ENCODE measurements at regions not wholly inside any gene's neighbourhood (a gene's known extent, or its start where the extent isn't known, plus 50 kb on each side); places are given as distances from the start of the nearest gene placed in this dataset.

GRCh38 chr11:127559978-127560377, 559.4 kb upstream of the KIRREL3 start:
- TF ChIP-seq CTCF (IDR thresholded peaks at IDR 0.05) (no peak), NRF1 (IDR thresholded peaks at IDR 0.05; ENCODE audit: low read depth, low read length) (no peak), TAF1 (IDR thresholded peaks at IDR 0.05; ENCODE audit: borderline replicate concordance, low read depth, low read length) (no peak), CHD2 (IDR thresholded peaks at IDR 0.05; ENCODE audit: low read length, partially characterized antibody) (no peak), EZH2phosphoT487 (IDR thresholded peaks at IDR 0.05; ENCODE audit: borderline replicate concordance, low read depth) (no peak), POLR2AphosphoS5 (IDR thresholded peaks at IDR 0.05; ENCODE audit: low read depth, low read length) (no peak), RFX5 (IDR thresholded peaks at IDR 0.05; ENCODE audit: low read length) (no peak), EP300 (IDR thresholded peaks at IDR 0.05; ENCODE audit: borderline replicate concordance in 1 of 2, low read depth in 1 of 2, low read length in 1 of 2) (no peak), RAD21 (IDR thresholded peaks at IDR 0.05; ENCODE audit: low read length) (no peak), RCOR1 (IDR thresholded peaks at IDR 0.05; ENCODE audit: low read length) (no peak)
- TF ChIP-seq, protein P1, sequence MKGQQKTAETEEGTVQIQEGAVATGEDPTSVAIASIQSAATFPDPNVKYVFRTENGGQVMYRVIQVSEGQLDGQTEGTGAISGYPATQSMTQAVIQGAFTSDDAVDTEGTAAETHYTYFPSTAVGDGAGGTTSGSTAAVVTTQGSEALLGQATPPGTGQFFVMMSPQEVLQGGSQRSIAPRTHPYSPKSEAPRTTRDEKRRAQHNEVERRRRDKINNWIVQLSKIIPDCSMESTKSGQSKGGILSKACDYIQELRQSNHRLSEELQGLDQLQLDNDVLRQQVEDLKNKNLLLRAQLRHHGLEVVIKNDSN (IDR thresholded peaks at IDR 0.05; ENCODE audit: borderline replicate concordance, low read depth), result no peak

Data from SK-N-SH (cell line).